B cell (primary cell): ENCODE measurements at regions not wholly inside any gene's neighbourhood (a gene's known extent, or its start where the extent isn't known, plus 50 kb on each side); places are given as distances from the start of the nearest gene placed in this dataset.

Experiments used
- ATAC-seq: fragments of 200-7000 bp; cut with Tn5 transposase; one replicate; pipeline ENCODE4 v1.10.0; 2021; ENCODE audit warnings: low read depth, mild to moderate bottlenecking, moderate number of reproducible peaks, moderate library complexity
- CTCF ChIA-PET: fragments of 350-600 bp; sonication (Branson Sonifier 250); formaldehyde crosslinking; loops from one replicate; lab custom pipeline; 2021; ENCODE audit warnings: antibody characterized with exemption, inconsistent platforms; lab: Charles Lee
- POLR2A ChIA-PET: fragments of 350-600 bp; sonication (Branson Sonifier 250); formaldehyde crosslinking; loops from one replicate; lab custom pipeline; 2021; ENCODE audit warnings: antibody characterized with exemption; lab: Charles Lee
- DNase-seq: peaks from one replicate; pipeline ENCODE4 v3.0.0; 2013
- H2AFZ ChIP-seq: 2 replicates; pipeline ENCODE4 v1.6.1; 2012; ENCODE audit warnings: mild to moderate bottlenecking, low read depth, low read length; ENCODE audit not compliant: insufficient read depth, poor library complexity, severe bottlenecking
- H3K27ac ChIP-seq, 2 donors: 1 replicate in 1 of 2; 2 replicates in 1 of 2; pipeline ENCODE4 v1.5.1; 2012 to 2013; ENCODE audit warnings: low read length in 2 of 2, mild to moderate bottlenecking in 2 of 2, moderate library complexity in 1 of 2
- H3K27me3 ChIP-seq, 4 experiments: fragments of 200-600 bp in 1 of 4; sonication (generic) in 1 of 4; replicated peaks in 1 of 4; 1 replicate in 2 of 4; 2 replicates in 2 of 4; pipeline versions ENCODE4 v1.6.1 to v1.7.0; 2013 to 2016; ENCODE audit warnings: low read length in 3 of 4, mild to moderate bottlenecking in 2 of 4, mixed read lengths in 1 of 4, moderate library complexity in 1 of 4; ENCODE audit not compliant: insufficient read depth in 4 of 4, control insufficient read depth in 3 of 4; ENCODE audit errors: control extremely low read depth in 1 of 4
- H3K36me3 ChIP-seq, 2 experiments: replicated peaks in 1 of 2; 1 replicate in 1 of 2; 2 replicates in 1 of 2; pipeline versions ENCODE4 v1.6.1 to v1.7.1; 2013; ENCODE audit warnings: low read length in 1 of 2; ENCODE audit not compliant: insufficient read depth in 2 of 2, control insufficient read depth in 1 of 2; ENCODE audit errors: control extremely low read depth in 1 of 2, extremely low read depth in 1 of 2
- H3K4me1 ChIP-seq, 2 donors: fragments of 200-600 bp in 1 of 2; sonication (generic) in 1 of 2; 1 replicate in 1 of 2; 2 replicates in 1 of 2; pipeline versions ENCODE4 v1.5.1 to v1.6.1; 2013 to 2017; ENCODE audit warnings: low read length in 2 of 2; ENCODE audit not compliant: control insufficient read depth in 2 of 2, insufficient read depth in 2 of 2
- H3K4me2 ChIP-seq: replicated peaks from 2 replicates; pipeline ENCODE3; 2012; ENCODE audit warnings: mild to moderate bottlenecking, low read depth, low read length; ENCODE audit not compliant: poor library complexity, severe bottlenecking
- H3K4me3 ChIP-seq, 5 experiments: fragments of 200-600 bp in 1 of 5; sonication (generic) in 1 of 5; 1 replicate in 3 of 5; 2 replicates in 2 of 5; pipeline versions ENCODE4 v1.5.1 to v1.7.0; 2011 to 2016; ENCODE audit warnings: low read length in 4 of 5, mild to moderate bottlenecking in 4 of 5, low read depth in 2 of 5, control low read depth in 1 of 5, moderate library complexity in 1 of 5; ENCODE audit not compliant: insufficient read depth in 1 of 5; ENCODE audit errors: control extremely low read depth in 1 of 5, extremely low read depth in 1 of 5
- H3K79me2 ChIP-seq: fragments of 200-600 bp; sonication (generic); one replicate; pipeline ENCODE4 v1.6.0; 2016; ENCODE audit warnings: low read length; ENCODE audit not compliant: control insufficient read depth, insufficient read depth
- H3K9ac ChIP-seq: fragments of 200-600 bp; sonication (generic); 2 replicates; pipeline ENCODE4 v1.6.1; 2017; ENCODE audit warnings: mild to moderate bottlenecking, low read length, moderate library complexity
- H3K9me3 ChIP-seq, 3 donors: one replicate each; pipeline versions ENCODE4 v1.6.1 to v1.7.1; 2013; ENCODE audit warnings: low read length in 2 of 3; ENCODE audit not compliant: control insufficient read depth in 2 of 3, insufficient read depth in 1 of 3; ENCODE audit errors: control extremely low read depth in 1 of 3
- H4K20me1 ChIP-seq: 2 replicates; pipeline ENCODE4 v1.6.0; 2012; ENCODE audit warnings: mild to moderate bottlenecking, low read length; ENCODE audit not compliant: insufficient read depth, control insufficient read depth, poor library complexity, severe bottlenecking
- H3K27ac Mint-ChIP-seq: one replicate; pipeline ENCODE4 v1.8.0; 2021; ENCODE audit warnings: mixed read lengths
- H3K27me3 Mint-ChIP-seq: one replicate; pipeline ENCODE4 v1.8.0; 2021; ENCODE audit warnings: mixed read lengths
- H3K4me1 Mint-ChIP-seq: one replicate; pipeline ENCODE4 v1.8.0; 2021; ENCODE audit warnings: mixed read lengths
- H3K4me3 Mint-ChIP-seq: one replicate; pipeline ENCODE4 v1.8.0; 2021; ENCODE audit warnings: mixed read lengths
- H3K9me3 Mint-ChIP-seq: one replicate; pipeline ENCODE4 v1.8.0; 2022; ENCODE audit warnings: mixed read lengths; ENCODE audit not compliant: insufficient read depth
- CTCF ChIP-seq: fragments of 200-600 bp; IDR thresholded peaks from one replicate; pipeline ENCODE4 v1.8.0; 2022; ENCODE audit warnings: antibody characterized with exemption, mild to moderate bottlenecking
- EZH2 ChIP-seq: IDR thresholded peaks from 2 replicates; pipeline ENCODE4 v1.6.1; 2012; ENCODE audit warnings: borderline replicate concordance, low read depth, mild to moderate bottlenecking, moderate library complexity, low read length; ENCODE audit not compliant: insufficient read depth, poor library complexity, severe bottlenecking
- WGBS: methylation state at CpG from one replicate; pipeline ENCODE4 v1.1.5; 2013; ENCODE audit warnings: missing lambda C conversion rate; ENCODE audit not compliant: insufficient coverage; 5-methylcytosine and 5-hydroxymethylcytosine counted together
- intact Hi-C: fragments of 100-400 bp; cut with micrococcal nuclease; formaldehyde crosslinking; loops from one replicate; pipeline ENCODE4 v1.10.0; 2022

- Histone ChIP-seq H4K20me1 (no peaks in the 10 kb centered on the region), H3K79me2 (no peaks in the 10 kb centered on the region), H3K9me3 (no peaks in the 10 kb centered on the region), H3K27me3 (no peaks in the 10 kb centered on the region), H3K4me3 (no peak overlapping the region), H3K4me1 (no peaks in the 10 kb centered on the region), H2AFZ (no peak overlapping the region), H3K4me2 (no peak overlapping the region), H3K36me3 (no peaks in the 10 kb centered on the region), H3K27ac (no peak overlapping the region), H3K9ac (no peak overlapping the region)
- no peak for ATAC-seq
- H3K9me3 Mint-ChIP-seq, result peaks cover 4% of the 10 kb centered on the region
- intact Hi-C loops, result no loop called here
- H3K27ac Mint-ChIP-seq, result no peak overlapping the region
- POLR2A ChIA-PET, result no interaction called here
- TF ChIP-seq CTCF (no peak), EZH2 (no peak)
- H3K4me3 Mint-ChIP-seq, result no peak overlapping the region
- no peak for DNase-seq
- WGBS, result no CpG with 5 or more reads among the region's 4 CpGs
- no peaks in the 10 kb centered on the region for H3K27me3 Mint-ChIP-seq
- H3K4me1 Mint-ChIP-seq, result no peaks in the 10 kb centered on the region
- CTCF ChIA-PET, result no interaction called here
Measured at GRCh38 chr13:72253754-72254153, 386.8 kb upstream of the DACH1 start.

GRCh38 chr13:72246396-72246795, 379.4 kb upstream of the DACH1 start:
- ChIA-PET CTCF (no interaction called here), POLR2A (no interaction called here)
- Mint-ChIP-seq H3K9me3 (peaks cover 6% of the 10 kb centered on the region), H3K4me1 (no peaks in the 10 kb centered on the region), H3K4me3 (no peak overlapping the region), H3K27ac (no peak overlapping the region), H3K27me3 (no peaks in the 10 kb centered on the region)
- Histone ChIP-seq H3K79me2 (no peaks in the 10 kb centered on the region), H3K27ac (no peak overlapping the region), H3K9me3 (no peaks in the 10 kb centered on the region), H2AFZ (no peak overlapping the region), H3K36me3 (no peaks in the 10 kb centered on the region), H3K4me1 (no peaks in the 10 kb centered on the region), H3K4me2 (no peak overlapping the region), H3K9ac (no peak overlapping the region), H3K27me3 (no peaks in the 10 kb centered on the region), H4K20me1 (no peaks in the 10 kb centered on the region), H3K4me3 (no peak overlapping the region)
- intact Hi-C loops, result no loop called here
- TF ChIP-seq CTCF (no peak), EZH2 (no peak)
- DNase-seq, result no peak
- no peak for ATAC-seq
